RKO (cell line): ENCODE measurements at regions not wholly inside any gene's neighbourhood (a gene's known extent, or its start where the extent isn't known, plus 50 kb on each side); places are given as distances from the start of the nearest gene placed in this dataset.
"Not testable (repeated sequence)": the region's sequence is repeated elsewhere in the genome, so short reads cannot be mapped to it uniquely, and the experiment has no call there.

Experiments used
- DNase-seq: peaks from one replicate; pipeline ENCODE4 v3.0.0-alpha.2; 2016; ENCODE audit warnings: low spot score

DNA sequence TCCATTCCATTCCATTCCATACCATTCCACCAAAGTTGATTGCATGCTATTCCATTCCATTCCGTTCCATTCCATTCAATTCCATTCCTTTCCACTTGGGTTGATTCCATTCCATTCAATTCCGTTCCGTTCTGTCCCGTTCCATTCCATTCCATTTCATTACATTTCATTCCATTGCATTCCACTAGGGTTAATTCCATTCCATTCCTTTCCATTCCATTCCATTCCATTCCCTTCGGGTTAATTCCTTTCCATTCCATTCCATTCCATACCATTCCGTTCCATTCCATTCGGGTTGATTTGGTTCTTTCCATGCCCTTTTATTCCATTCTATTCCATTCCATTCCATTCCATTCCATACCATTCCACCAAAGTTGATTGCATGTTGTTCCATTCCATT, 131.9 kb downstream of the CWH43 start:
- DNase-seq = peak; percentile 1

DNA sequence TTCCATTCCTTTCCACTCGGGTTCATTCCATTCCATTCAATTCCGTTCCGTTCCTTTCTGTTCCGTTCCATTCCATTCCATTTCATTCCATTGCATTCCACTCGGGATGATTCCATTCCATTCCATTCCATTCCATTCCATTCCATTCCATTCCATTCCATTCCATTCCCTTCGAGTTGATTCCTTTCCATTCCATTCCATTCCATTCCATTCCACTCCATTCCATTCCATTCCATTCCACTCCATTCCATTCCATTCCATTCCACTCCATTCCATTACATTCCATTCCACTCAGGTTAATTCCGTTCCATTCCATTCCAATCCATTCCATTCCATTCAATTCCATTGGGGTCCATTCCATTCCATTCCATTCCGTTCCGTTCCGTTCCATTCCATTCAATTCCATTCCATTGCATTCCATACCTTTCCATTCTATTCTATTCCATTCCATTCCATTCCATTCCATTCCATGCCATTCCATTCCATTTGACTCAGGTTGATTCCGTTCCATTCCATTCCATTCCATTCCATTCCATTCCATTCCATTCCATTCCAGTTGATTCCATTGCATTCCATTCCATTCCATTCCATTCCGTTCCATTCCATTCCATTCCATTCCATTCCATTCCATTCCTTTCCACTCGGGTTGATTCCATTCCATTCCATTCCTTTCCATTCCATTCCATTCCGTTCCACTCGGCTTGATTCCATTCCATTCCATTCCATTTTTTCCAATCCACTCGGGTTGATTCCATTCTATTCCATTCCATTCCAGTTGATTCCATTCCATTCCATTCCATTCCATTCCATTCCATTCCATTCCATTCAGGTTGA, 132.5 kb downstream of the CWH43 start:
- peak; percentile 18 for DNase-seq

- not testable (repeated sequence) for DNase-seq
These were observed 133.3 kb downstream of the CWH43 start for GRCh38 chr4:49119345-49119744.

- DNase-seq = peak; percentile 56
These were observed 134.1 kb downstream of the CWH43 start for GRCh38 chr4:49120042-49120779.

- DNase-seq = peak; percentile 66
These were observed 134.7 kb downstream of the CWH43 start for GRCh38 chr4:49120804-49121203.

DNA sequence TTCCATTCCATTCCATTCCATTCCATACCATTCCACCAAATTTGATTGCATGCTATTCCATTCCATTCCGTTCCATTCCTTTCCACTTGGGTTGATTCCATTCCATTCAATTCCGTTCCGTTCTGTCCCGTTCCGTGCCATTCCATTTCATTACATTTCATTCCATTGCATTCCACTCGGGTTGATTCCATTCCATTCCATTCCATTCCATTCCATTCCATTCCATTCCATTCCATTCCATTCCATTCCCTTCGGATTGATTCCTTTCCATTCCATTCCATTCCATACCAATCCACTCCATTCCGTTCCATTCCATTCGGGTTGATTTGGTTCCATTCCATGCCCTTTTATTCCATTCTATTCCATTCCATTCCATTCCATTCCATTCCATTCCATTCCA, 140.4 kb downstream of the CWH43 start:
- not testable (repeated sequence) for DNase-seq

DNA sequence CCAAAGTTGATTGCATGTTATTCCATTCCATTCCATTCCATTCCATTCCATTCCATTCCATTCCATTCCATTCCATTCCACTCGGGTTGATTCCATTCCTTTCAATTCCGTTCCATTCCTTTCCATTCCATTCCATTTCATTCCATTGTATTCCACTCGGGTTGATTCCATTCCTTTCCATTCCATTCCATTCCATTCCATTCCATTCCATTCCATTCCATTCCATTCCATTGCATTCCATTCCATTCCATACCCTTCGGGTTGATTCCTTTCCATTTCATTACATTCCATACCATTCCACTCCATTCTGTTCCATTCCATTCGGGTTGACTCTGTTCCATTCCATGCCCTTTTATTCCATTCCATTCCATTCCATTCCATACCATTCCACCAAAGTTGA, 140.8 kb downstream of the CWH43 start:
- DNase-seq = not testable (repeated sequence)

DNA sequence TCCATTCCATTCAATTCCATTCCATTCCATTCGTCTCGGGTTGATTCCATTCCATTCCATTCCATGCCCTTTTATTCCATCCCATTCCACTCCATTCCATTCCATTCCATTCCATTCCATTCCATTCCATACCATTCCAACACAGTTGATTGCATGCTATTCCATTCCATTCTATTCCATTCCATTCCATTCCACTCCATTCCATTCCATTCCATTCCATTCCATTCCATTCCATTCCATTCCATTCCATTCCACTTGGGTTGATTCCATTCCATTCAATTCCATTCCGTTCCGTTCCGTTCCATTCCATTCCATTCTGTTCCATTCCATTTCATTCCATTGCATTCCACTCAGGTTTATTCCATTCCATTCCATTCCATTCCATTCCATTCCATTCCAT, 143.3 kb downstream of the CWH43 start:
- DNase-seq = not testable (repeated sequence)

- DNase-seq = not testable (repeated sequence)
These were observed 143.8 kb downstream of the CWH43 start for GRCh38 chr4:49129870-49130269.

DNA sequence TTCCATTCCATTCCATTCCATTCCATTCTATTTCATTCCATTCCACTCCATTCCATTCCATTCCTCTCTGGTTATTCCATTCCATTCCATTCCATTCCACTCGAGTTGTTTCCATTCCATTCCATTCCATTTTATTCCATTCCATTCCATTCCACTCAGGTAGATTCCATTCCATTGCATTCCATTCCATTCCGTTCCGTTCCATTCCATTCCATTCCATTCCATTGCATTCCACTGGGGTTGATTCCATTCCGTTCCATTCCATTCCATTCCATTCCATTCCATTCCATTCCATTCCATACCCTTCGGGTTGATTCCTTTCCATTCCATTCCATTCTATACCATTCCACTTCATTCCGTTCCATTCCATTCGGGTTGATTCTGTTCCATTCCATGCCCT, 144.6 kb downstream of the CWH43 start:
- DNase-seq = not testable (repeated sequence)

DNA sequence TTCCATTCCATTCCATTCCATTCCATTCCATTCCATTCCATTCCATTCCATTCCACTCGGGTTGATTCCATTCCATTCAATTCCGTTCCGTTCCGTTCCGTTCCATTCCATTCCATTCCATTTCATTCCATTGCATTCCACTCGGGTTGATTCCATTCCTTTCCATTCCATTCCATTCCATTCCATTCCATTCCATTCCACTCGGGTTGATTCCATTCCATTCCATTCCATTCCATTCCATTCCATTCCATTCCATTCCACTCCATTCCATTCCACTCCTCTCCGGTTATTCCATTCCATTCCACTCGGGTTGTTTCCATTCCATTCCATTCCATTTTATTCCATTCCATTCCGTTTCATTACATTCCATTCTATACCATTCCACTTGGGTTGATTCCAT, 151.0 kb downstream of the CWH43 start:
- not testable (repeated sequence) for DNase-seq

DNA sequence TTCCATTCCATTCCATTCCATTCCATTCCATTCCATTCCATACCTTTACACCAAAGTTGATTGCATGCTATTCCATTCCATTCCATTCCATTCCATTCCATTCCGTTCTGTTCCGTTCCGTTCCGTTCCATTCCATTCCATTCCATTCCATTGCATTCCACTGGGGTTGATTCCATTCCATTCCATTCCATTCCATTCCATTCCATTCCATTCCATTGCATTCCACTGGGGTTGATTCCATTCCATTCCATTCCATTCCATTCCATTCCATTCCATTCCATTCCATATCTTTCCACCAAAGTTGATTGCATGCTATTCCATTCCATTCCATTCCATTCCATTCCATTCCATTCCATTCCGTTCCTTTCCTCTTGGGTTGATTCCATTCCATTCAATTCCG, 151.9 kb downstream of the CWH43 start:
- not testable (repeated sequence) for DNase-seq

DNA sequence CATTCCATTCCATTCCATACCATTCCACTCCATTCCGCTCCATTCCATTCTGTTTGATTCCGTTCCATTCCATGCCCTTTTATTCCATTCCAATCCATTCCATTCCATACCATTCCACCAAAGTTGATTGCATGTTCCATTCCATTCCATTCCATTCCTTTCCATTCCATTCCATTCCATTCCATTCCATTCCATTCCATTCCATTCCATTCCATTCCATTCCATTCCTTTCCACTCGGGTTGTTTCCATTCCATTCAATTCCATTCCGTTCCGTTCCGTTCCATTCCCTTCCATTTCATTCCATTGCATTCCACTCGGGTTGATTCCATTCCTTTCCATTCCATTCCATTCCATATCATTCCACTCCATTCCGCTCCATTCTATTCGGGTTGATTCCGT, 152.7 kb downstream of the CWH43 start:
- not testable (repeated sequence) for DNase-seq

- DNase-seq = not testable (repeated sequence)
These were observed 153.4 kb downstream of the CWH43 start for GRCh38 chr4:49139513-49139912.

DNA sequence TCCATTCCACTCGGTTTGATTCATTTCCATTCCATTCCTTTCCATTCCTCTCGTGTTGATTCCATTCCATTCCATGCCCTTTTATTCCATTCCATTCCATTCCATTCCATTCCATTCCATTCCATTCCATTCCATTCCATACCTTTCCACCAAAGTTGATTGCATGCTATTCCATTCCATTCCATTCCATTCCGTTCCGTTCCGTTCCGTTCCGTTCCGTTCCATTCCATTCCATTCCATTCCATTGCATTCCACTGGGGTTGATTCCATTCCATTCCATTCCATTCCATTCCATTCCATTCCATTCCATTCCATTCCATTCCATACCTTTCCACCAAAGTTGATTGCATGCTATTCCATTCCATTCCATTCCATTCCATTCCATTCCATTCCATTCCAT, 154.3 kb downstream of the CWH43 start:
- DNase-seq = not testable (repeated sequence)

DNA sequence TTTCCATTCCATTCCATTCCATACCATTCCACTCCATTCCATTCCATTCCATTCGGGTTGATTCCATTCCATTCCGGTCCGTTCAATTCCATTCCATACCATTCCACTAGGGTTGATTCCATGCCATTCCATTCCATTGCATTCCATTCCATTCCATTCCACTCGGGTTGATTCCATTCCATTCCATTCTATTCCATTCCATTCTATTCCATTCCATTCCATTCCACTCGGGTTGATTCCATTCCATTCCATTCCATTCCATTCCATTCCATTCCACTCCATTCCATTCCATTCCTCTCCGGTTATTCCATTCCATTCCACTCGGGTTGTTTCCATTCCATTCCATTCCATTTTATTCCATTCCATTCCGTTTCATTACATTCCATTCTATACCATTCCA, 155.9 kb downstream of the CWH43 start:
- not testable (repeated sequence) for DNase-seq

DNA sequence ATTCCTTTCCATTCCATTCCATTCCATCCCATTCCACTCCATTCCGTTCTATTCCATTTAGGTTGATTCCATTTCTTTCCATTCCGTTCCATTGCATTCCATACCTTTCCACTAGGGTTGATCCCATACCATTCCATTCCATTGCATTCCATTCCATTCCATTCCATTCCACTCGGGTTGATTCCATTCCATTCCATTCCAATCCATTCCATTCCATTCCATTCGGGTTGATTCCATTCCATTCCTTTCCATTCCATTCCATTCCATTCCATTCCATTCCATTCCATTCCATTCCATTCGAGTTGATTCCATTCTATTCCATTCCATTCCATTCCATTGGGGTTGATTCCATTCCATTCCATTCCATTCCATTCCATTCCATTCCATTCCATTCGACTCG, 161.1 kb downstream of the CWH43 start:
- DNase-seq = not testable (repeated sequence)

DNA sequence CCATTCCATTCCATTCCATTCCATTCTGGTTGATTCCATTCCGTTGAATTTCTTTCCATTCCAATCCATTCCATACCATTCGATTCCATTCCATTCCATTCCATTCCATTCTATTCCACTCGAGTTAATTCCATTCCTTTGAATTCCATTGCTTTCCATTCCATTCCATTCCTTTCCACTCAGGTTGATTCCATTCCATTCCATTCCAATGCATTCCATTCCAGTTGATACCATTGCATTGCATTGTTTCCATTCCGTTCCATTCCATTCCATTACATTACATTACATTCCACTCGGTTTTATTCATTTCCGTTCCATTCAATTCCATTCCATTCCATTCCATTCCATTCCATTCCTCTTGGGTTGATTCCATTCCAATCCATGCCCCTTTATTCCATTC, 161.5 kb downstream of the CWH43 start:
- DNase-seq = not testable (repeated sequence)

- peak; percentile 85 for DNase-seq
These were observed 163.2 kb downstream of the CWH43 start for GRCh38 chr4:49149006-49149975.

DNA sequence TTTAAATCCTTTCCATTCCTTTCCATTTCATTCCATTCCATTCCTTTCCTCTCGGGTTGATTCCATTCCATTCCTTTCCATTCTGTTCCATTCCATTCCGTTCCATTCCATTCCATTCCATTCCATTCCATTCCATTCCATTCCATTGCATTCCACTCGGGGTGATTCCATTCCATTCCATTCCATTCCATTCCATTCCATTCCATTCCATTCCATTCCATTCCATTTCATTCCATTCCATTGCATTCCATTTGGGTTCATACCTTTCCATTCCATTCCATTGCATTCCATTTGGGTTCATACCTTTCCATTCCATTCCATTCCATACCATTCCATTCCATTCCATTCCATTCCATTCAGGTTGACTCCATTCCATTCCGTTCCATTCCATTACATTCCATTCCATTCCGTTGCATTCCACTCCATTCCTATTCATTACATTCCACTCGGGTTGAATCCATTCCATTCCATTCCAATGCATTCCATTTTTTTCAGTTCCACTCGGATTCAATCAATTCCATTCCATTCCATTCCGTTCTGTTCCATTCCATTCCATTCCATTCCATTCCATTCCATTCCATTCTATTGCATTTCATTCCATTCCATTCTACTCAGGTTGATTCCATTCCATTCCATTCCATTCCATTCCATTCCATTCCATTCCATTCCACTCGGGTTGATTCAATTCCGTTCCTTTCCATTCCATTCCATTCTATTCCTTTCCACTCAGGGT, 164.4 kb downstream of the CWH43 start:
- DNase-seq = not testable (repeated sequence)

DNA sequence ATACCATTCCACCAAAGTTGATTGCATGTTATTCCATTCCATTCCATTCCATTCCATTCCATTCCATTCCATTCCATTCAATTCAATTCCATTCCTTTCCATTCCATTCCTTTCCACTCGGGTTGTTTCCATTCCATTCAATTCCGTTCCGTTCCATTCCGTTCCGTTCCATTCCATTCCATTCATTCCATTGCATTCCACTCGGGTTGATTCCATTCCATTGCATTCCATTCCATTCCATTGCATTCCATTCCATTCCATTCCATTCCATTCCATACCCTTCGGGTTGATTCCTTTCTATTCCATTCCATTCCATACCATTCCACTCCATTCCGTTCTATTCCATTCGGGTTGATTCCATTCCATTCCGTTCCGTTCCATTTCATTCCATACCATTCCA, 166.9 kb downstream of the CWH43 start:
- DNase-seq = not testable (repeated sequence)
